Esophagus squamous epithelium (tissue), 5 donors: ENCODE measurements at regions not wholly inside any gene's neighbourhood (a gene's known extent, or its start where the extent isn't known, plus 50 kb on each side); places are given as distances from the start of the nearest gene placed in this dataset.

Experiments used
- DNase-seq: peaks from one replicate; lab custom pipeline; 2025; lab: John Stamatoyannopoulos, UW
- H3K27ac ChIP-seq, 4 donors: fragments of 200-600 bp; sonication (generic); one replicate each; pipeline ENCODE4 v1.5.1; 2016 to 2019; ENCODE audit warnings: mild to moderate bottlenecking in 1 of 4
- H3K27me3 ChIP-seq, 4 donors: fragments of 200-600 bp; sonication (generic); 1 replicate in 3 of 4; 2 replicates in 1 of 4; pipeline versions ENCODE4 v1.5.1 to v1.6.0; 2017 to 2021; ENCODE audit warnings: antibody characterized with exemption in 1 of 4
- H3K36me3 ChIP-seq, 3 donors: fragments of 200-600 bp; sonication (generic); one replicate each; pipeline ENCODE4 v1.5.1; 2016 to 2019
- H3K4me1 ChIP-seq, 3 donors: fragments of 200-600 bp; sonication (generic); one replicate each; pipeline ENCODE4 v1.5.1; 2017 to 2019
- H3K4me3 ChIP-seq, 4 donors: fragments of 200-600 bp; sonication (generic); 1 replicate in 3 of 4; 2 replicates in 1 of 4; pipeline ENCODE4 v1.5.1; 2016 to 2019; ENCODE audit warnings: mild to moderate bottlenecking in 2 of 4, moderate library complexity in 1 of 4
- H3K9me3 ChIP-seq, 3 donors: fragments of 200-600 bp; sonication (generic); one replicate each; pipeline ENCODE4 v1.5.1; 2016 to 2019
- CTCF ChIP-seq, 6 experiments: fragments of 450-650 bp in 4 of 6; fragments of 200-600 bp in 2 of 6; sonication (generic) in 2 of 6; IDR thresholded peaks; one replicate each; pipeline ENCODE4 v1.5.1; 2016 to 2019; ENCODE audit warnings: antibody characterized with exemption in 6 of 6, mild to moderate bottlenecking in 4 of 6, moderate library complexity in 4 of 6
- POLR2A ChIP-seq, 4 donors: fragments of 450-650 bp; IDR thresholded peaks; one replicate each; pipeline ENCODE4 v1.6.1; 2017; ENCODE audit warnings: antibody characterized with exemption in 4 of 4, mild to moderate bottlenecking in 4 of 4, moderate library complexity in 3 of 4
- WGBS, 2 donors: methylation state at CpG; one replicate each; pipeline ENCODE4 v1.1.5; 2018; 5-methylcytosine and 5-hydroxymethylcytosine counted together
- intact Hi-C: fragments of 100-400 bp; cut with DNase I; formaldehyde crosslinking; loops from one replicate; pipeline ENCODE4 v1.15.0; 2022
- donor health status: DM: yes; HTN: yes; CAD: no.

- intact Hi-C loops: no loop called here
- DNase-seq: no peak
- H3K4me3 ChIP-seq: no peak overlapping the region
- no peaks in the 10 kb centered on the region for H3K4me1 ChIP-seq
- whole genome bisulfite sequencing, 2 donors: 48 to 52% methylated on average over 2 of the region's 2 CpGs
- H3K36me3 ChIP-seq: no peaks in the 10 kb centered on the region
- H3K9me3 ChIP-seq: no peaks in the 10 kb centered on the region
- no peaks in the 10 kb centered on the region for H3K27me3 ChIP-seq
- H3K27ac ChIP-seq: no peak overlapping the region
- TF ChIP-seq POLR2A (IDR thresholded peaks at IDR 0.05) (no peak), CTCF (IDR thresholded peaks at IDR 0.05) (no peak)
These were observed 143.1 kb upstream of the PROX1 start for GRCh38 chr1:213844632-213845031.

GRCh38 chr1:213852107-213852506 is 135.7 kb upstream of the PROX1 start:
- H3K9me3 ChIP-seq: no peaks in the 10 kb centered on the region
- TF ChIP-seq CTCF (IDR thresholded peaks at IDR 0.05): no peak
- no peak for DNase-seq
- H3K27me3 ChIP-seq: peaks cover 0 to 6% (median 0%) of the 10 kb centered on the region in 4 donors
- intact Hi-C loops: no loop called here
- H3K36me3 ChIP-seq: no peaks in the 10 kb centered on the region
- no peak overlapping the region for H3K4me3 ChIP-seq
- 32 to 36% methylated on average over 2 of the region's 2 CpGs for WGBS, 2 donors
- no peaks in the 10 kb centered on the region for H3K4me1 ChIP-seq
- no peak overlapping the region for H3K27ac ChIP-seq

GRCh38 chr1:213858581-213858980 is 129.2 kb upstream of the PROX1 start:
- intact Hi-C loops: no loop called here
- no peaks in the 10 kb centered on the region for H3K4me1 ChIP-seq
- H3K4me3 ChIP-seq: no peak overlapping the region
- WGBS, 2 donors: 64 to 83% methylated on average over 1 of the region's 1 CpG
- no peaks in the 10 kb centered on the region for H3K27me3 ChIP-seq
- DNase-seq: no peak
- H3K9me3 ChIP-seq: no peaks in the 10 kb centered on the region
- no peak for TF ChIP-seq CTCF (IDR thresholded peaks at IDR 0.05)
- no peak for TF ChIP-seq POLR2A (IDR thresholded peaks at IDR 0.05)
- H3K36me3 ChIP-seq: no peaks in the 10 kb centered on the region
- H3K27ac ChIP-seq: no peak overlapping the region

- DNase-seq: no peak
- Histone ChIP-seq H3K4me1 (no peaks in the 10 kb centered on the region), H3K27ac (no peak overlapping the region), H3K27me3 (no peaks in the 10 kb centered on the region), H3K36me3 (no peaks in the 10 kb centered on the region), H3K9me3 (no peaks in the 10 kb centered on the region), H3K4me3 (no peak overlapping the region)
- intact Hi-C loops: no loop called here
- TF ChIP-seq CTCF (IDR thresholded peaks at IDR 0.05) (no peak), POLR2A (IDR thresholded peaks at IDR 0.05) (no peak)
- 82 to 85% methylated on average over 10 to 12 of the region's 12 CpGs for WGBS, 2 donors
These were observed 125.9 kb upstream of the PROX1 start for GRCh38 chr1:213861841-213862240.

GRCh38 chr1:213864091-213864490 is 123.7 kb upstream of the PROX1 start:
- Histone ChIP-seq H3K4me3 (no peak overlapping the region), H3K9me3 (no peaks in the 10 kb centered on the region), H3K27me3 (no peaks in the 10 kb centered on the region), H3K4me1 (no peaks in the 10 kb centered on the region), H3K27ac (no peak overlapping the region), H3K36me3 (no peaks in the 10 kb centered on the region)
- WGBS, 2 donors: 74 to 78% methylated on average over 4 of the region's 4 CpGs
- DNase-seq: no peak
- intact Hi-C loops: no loop called here
- TF ChIP-seq POLR2A (IDR thresholded peaks at IDR 0.05) (no peak), CTCF (IDR thresholded peaks at IDR 0.05) (no peak)
